HUES64 (cell line): ENCODE measurements at regions not wholly inside any gene's neighbourhood (a gene's known extent, or its start where the extent isn't known, plus 50 kb on each side); places are given as distances from the start of the nearest gene placed in this dataset.

Experiments used
- H3K27ac ChIP-seq: 2 replicates; pipeline ENCODE4 v1.7.0; 2013; ENCODE audit warnings: low read depth, low read length, inconsistent platforms
- H3K27me3 ChIP-seq: 2 replicates; pipeline ENCODE4 v1.6.1; 2013; ENCODE audit warnings: mild to moderate bottlenecking, low read length; ENCODE audit not compliant: insufficient read depth
- H3K36me3 ChIP-seq: 2 replicates; pipeline ENCODE4 v1.6.1; 2013; ENCODE audit warnings: mild to moderate bottlenecking, low read length; ENCODE audit not compliant: insufficient read depth
- H3K4me1 ChIP-seq: 2 replicates; pipeline ENCODE4 v1.6.1; 2013; ENCODE audit warnings: mild to moderate bottlenecking, low read length, moderate library complexity; ENCODE audit not compliant: insufficient read depth
- H3K4me3 ChIP-seq: 2 replicates; pipeline ENCODE4 v1.5.1; 2013; ENCODE audit warnings: mild to moderate bottlenecking, low read length, moderate library complexity
- H3K9ac ChIP-seq: 2 replicates; pipeline ENCODE4 v1.6.1; 2013; ENCODE audit warnings: mild to moderate bottlenecking, low read depth, low read length
- H3K9me3 ChIP-seq: 2 replicates; pipeline ENCODE4 v1.6.1; 2013; ENCODE audit warnings: low read depth, low read length; ENCODE audit not compliant: insufficient read depth
- whole genome bisulfite sequencing: fragments of 150-250, 120-280 bp; methylation state at CpG from one replicate; pipeline ENCODE4 v1.1.7; 2013; ENCODE audit warnings: missing lambda C conversion rate; 5-methylcytosine and 5-hydroxymethylcytosine counted together

DNA sequence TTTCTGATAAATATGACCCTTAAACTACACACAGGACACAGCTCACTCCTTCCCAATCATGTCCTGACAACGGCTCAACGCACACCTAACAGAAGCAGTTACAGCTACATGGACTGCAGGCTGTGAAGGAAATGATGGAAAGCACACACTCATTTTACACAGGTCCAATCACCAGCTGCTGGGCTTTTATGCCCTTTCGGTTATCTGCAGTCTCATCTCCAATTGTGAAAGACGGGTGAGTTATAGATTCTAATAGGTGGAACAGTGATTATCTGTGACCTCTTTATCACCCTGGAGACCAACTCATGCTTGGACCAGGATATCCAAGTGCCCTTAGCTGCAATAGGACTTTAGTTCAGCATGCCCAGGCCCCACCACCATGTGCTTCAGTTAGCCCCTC lies 110.4 kb upstream of the CREB1 start:
- Histone ChIP-seq H3K9ac (no peak overlapping the region), H3K27me3 (no peaks in the 10 kb centered on the region), H3K27ac (no peak overlapping the region), H3K9me3 (no peaks in the 10 kb centered on the region), H3K4me1 (peaks cover 27% of the 10 kb centered on the region; the same call in 1 of the 2 replicates), H3K4me3 (no peak overlapping the region), H3K36me3 (no peaks in the 10 kb centered on the region)
- 96% methylated on average over 4 of the region's 4 CpGs for WGBS

DNA sequence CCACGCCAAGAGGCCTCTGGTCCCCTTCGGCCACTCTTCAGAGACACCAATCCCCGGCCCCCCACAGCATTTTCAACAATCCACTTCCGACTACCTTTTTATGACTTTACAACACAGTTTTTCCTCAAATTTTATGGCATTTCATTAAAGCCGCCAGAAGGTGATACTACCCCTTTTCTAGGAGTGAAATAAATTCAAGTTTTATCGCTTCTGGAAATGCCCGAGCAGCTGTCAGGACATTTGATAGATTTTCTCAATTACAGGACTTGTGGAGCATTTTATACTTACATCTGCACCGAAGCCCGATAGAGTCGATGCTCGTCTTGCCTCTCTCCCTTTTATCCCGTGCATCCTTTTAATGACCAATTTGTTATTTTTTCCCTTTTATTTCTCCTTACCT lies 108.1 kb upstream of the CREB1 start:
- Histone ChIP-seq H3K9me3 (no peaks in the 10 kb centered on the region), H3K36me3 (no peaks in the 10 kb centered on the region), H3K9ac (no peak overlapping the region), H3K27me3 (no peaks in the 10 kb centered on the region), H3K4me1 (peaks cover 20% of the 10 kb centered on the region; the same call in 1 of the 2 replicates), H3K4me3 (no peak overlapping the region), H3K27ac (no peak overlapping the region)
- WGBS = 91% methylated on average over 12 of the region's 12 CpGs

DNA sequence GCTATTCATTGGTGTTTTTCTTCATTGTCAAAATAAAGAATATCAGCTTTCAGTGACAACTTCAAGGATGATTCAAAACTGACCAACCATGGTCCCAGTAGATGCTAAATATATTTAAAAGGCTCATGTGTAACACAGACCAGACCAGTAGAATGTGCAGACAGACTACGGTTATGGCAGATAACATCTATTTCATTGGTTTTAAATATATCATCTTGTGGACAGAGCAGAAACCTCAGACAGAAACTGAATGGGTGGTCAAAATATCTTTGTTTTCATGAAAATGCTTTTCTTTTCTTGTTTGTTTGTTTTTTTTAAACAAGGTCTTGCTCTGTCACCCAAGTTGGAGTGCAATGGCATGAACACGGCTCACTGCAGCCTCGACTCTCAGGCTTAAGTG lies 107.4 kb upstream of the CREB1 start:
- H3K9ac ChIP-seq = no peak overlapping the region
- 100% methylated on average over 3 of the region's 3 CpGs for WGBS
- H3K27ac ChIP-seq = no peak overlapping the region

DNA sequence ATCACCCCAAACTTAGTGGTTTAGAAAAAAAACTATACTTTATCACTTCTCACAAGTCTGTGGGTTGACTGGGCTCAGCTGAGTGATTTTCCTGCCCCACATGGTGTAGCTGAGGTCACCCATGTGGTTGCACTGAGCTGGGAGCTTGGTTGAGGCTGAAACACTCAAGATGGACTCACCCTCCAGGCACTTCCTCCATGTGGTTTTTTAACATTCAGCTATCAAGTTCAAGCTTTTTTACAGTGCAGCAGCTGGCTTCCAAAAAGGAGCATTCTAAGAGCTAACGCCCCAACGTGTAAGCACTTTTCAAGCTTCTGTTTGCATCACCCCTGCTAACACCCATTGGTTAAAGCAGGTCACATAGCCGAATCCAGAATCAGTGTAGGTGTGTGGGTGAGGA lies 105.9 kb upstream of the CREB1 start:
- 90% methylated on average over 3 of the region's 3 CpGs for WGBS
- no peak overlapping the region for H3K27ac ChIP-seq
- H3K27me3 ChIP-seq = no peaks in the 10 kb centered on the region
- H3K36me3 ChIP-seq = no peaks in the 10 kb centered on the region
- H3K9me3 ChIP-seq = no peaks in the 10 kb centered on the region
- H3K4me1 ChIP-seq = peaks cover 12% of the 10 kb centered on the region; the same call in 1 of the 2 replicates
- H3K9ac ChIP-seq = no peak overlapping the region
- no peak overlapping the region for H3K4me3 ChIP-seq

More for the DNA sequence above, 107.4 kb upstream of the CREB1 start:
- H3K27me3 ChIP-seq = no peaks in the 10 kb centered on the region
- peaks cover 14% of the 10 kb centered on the region; the same call in 1 of the 2 replicates for H3K4me1 ChIP-seq
- H3K36me3 ChIP-seq = no peaks in the 10 kb centered on the region
- H3K4me3 ChIP-seq = no peak overlapping the region
- no peaks in the 10 kb centered on the region for H3K9me3 ChIP-seq

DNA sequence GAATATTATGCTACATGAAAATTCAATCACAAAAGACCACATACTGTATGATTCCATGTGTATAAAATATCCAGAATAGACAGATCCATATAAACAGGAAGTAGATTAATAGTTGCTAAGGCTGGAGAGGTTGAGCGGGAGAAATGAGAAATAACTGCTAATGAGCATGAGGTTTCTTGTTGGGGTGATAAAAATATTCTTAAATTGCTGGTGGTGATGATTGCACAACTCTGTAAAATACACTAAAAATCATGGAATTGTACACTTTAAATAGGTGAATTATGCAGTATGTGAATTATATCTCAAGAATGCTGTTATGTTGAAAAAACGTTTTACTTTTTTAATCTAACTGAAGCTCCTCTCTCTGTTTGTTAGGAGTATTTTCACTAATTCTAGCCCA lies 101.8 kb upstream of the CREB1 start:
- Histone ChIP-seq H3K9ac (no peak overlapping the region), H3K4me3 (no peak overlapping the region), H3K27me3 (no peaks in the 10 kb centered on the region), H3K9me3 (no peaks in the 10 kb centered on the region), H3K4me1 (no peaks in the 10 kb centered on the region), H3K27ac (no peak overlapping the region), H3K36me3 (no peaks in the 10 kb centered on the region)
- 76% methylated on average over 2 of the region's 2 CpGs for WGBS

DNA sequence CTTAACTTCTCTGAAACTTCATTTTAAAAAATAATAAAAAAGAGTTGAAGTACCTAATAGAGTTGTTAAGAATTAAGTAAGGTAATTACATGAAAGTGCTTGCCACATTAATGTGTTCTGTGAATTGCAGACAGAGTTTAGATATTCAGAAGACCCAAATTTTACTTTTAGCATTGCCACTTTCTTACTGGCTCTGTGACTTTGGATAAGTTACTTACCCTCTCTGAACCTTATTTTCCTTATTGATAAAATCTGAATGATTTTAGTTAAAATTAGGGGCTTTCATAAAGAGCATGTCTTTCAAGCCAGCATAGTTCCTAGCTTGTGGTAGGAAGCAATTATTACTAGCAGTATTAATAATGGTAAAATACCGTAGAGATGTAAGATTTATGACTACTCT lies 101.2 kb upstream of the CREB1 start:
- H3K36me3 ChIP-seq = no peaks in the 10 kb centered on the region
- no CpG with 5 or more reads among the region's 1 CpG for WGBS
- H3K4me3 ChIP-seq = no peak overlapping the region
- no peaks in the 10 kb centered on the region for H3K27me3 ChIP-seq
- no peaks in the 10 kb centered on the region for H3K4me1 ChIP-seq
- no peaks in the 10 kb centered on the region for H3K9me3 ChIP-seq
- no peak overlapping the region for H3K9ac ChIP-seq
- no peak overlapping the region for H3K27ac ChIP-seq

DNA sequence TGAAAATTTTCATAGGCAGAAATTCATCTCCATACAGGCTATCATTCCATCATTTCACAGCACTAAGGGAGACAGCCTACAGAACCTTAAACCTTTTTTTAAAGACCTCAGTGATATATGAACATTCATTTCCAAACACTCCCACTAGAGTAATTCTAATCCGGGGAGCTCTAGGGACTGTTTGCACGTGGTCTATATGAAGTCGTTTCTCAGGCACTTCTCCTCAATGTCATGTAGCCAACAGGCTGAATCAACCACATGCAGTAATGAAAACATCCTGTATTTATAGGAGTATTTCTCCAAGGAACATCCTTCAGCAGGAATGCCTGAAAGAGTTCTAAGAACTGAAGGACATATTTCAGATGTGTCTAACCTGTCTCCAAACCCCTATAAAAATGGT lies 97.3 kb upstream of the CREB1 start:
- H3K4me1 ChIP-seq = no peaks in the 10 kb centered on the region
- H3K27ac ChIP-seq = no peak overlapping the region
- H3K9me3 ChIP-seq = no peaks in the 10 kb centered on the region
- H3K27me3 ChIP-seq = no peaks in the 10 kb centered on the region
- WGBS = 94% methylated on average over 3 of the region's 3 CpGs
- no peaks in the 10 kb centered on the region for H3K36me3 ChIP-seq
- H3K9ac ChIP-seq = no peak overlapping the region
- no peak overlapping the region for H3K4me3 ChIP-seq

DNA sequence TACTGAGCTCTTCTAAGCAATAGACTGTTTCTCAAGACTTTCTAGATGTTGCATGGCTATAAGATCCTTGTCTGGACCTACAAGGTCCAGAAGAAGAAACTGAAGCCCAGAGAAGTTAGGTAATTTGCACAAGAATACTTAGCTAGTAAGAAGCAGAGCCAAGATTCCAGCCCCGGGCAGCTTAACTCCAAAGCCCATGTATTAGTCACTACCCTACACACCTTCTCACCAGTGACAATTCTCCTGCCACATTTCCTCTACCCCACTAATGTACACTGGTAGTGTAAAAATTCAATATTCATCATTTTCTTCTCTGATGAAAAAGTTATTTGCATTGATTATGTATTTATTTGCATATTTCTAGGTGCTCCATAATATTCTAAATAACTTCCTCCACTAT lies 95.5 kb upstream of the CREB1 start:
- Histone ChIP-seq H3K4me3 (no peak overlapping the region), H3K36me3 (no peaks in the 10 kb centered on the region), H3K9ac (no peak overlapping the region), H3K9me3 (no peaks in the 10 kb centered on the region), H3K4me1 (no peaks in the 10 kb centered on the region), H3K27ac (no peak overlapping the region), H3K27me3 (no peaks in the 10 kb centered on the region)
- 100% methylated on average over 1 of the region's 1 CpG for WGBS

DNA sequence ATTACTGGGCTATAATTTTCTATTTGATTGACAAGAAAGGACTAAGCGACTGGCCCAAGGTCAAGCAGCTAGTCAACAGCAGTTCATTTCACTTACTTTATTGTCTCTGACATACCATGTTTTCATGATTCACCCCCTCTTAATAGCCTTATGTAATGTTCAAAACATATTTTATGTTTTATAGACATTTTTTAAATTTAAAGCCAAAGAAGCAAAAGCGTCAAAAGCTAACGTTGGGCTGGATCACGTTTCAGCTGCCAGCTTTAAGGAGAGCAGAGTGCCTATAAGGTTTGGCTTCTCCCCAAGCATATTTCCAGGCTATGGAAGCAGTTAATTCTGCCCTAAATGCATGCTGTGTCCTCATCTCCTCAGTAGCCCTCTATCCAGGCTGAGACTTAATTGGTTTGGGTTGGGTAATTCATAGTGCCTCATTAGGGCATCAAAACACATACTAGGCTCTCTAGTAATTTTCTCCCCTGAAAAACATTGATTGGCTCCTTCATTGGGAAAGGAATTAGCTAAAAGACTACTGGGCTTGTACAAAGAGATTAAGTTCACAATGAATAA lies 94.8 kb upstream of the CREB1 start:
- Histone ChIP-seq H3K27me3 (no peaks in the 10 kb centered on the region), H3K4me1 (no peaks in the 10 kb centered on the region), H3K9me3 (no peaks in the 10 kb centered on the region), H3K36me3 (no peaks in the 10 kb centered on the region), H3K4me3 (no peak overlapping the region), H3K27ac (no peak overlapping the region), H3K9ac (no peak overlapping the region)
- 96% methylated on average over 4 of the region's 4 CpGs for WGBS

DNA sequence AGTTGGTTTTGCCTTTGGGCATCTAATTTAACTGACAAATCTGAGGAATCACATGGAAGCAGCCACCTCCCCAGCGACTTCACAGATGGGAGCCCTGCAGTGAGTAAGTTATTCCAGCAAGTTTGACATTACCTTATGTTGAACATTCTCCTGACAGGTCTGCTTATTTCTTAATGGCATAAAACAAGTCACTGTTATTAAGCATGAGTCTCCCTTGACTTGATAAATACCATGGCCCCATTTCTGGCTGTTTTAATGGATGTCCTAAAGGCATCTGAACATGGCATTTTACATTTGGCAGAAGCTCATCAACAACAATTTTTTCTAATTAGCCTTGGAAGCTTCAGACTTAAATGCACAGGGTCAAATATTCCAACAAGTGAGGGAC lies 92.6 kb upstream of the CREB1 start:
- H3K9ac ChIP-seq = no peak overlapping the region
- H3K4me1 ChIP-seq = no peaks in the 10 kb centered on the region
- WGBS = 83% methylated on average over 1 of the region's 1 CpG
- H3K4me3 ChIP-seq = no peak overlapping the region
- no peaks in the 10 kb centered on the region for H3K9me3 ChIP-seq
- H3K27me3 ChIP-seq = no peaks in the 10 kb centered on the region
- no peaks in the 10 kb centered on the region for H3K36me3 ChIP-seq
- no peak overlapping the region for H3K27ac ChIP-seq

DNA sequence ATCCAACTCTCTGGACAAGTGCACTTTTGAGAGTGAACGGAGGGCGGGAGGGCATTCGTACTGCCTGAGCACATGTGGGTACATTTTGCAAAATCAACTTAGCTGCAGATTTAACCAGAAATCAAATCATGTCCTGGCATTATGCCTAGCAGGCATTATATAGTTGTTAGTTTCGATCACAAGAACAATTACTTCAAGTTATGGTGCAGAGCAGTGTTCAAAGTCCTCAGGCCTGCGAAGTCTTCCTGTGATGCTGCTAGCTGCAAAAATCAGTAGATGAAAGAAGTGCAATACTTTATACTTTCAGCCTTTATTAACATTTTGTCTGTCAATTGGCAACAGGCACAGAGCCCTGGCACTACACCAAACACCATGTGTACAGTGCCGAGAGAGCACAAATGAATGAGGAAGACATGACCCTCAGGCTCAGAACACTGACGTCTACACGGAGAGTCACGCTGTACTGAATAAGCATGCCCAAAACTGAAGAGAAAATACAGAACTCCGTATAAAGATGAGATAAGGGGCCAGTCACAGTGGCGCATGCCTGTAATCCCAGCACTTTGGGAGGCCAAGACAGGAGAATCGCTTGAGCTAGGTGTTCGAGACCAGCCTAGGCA lies 92.1 kb upstream of the CREB1 start:
- H3K9ac ChIP-seq = no peak overlapping the region
- H3K4me3 ChIP-seq = no peak overlapping the region
- WGBS = 96% methylated on average over 13 of the region's 13 CpGs
- no peak overlapping the region for H3K27ac ChIP-seq
- H3K9me3 ChIP-seq = no peaks in the 10 kb centered on the region
- no peaks in the 10 kb centered on the region for H3K27me3 ChIP-seq
- no peaks in the 10 kb centered on the region for H3K36me3 ChIP-seq
- no peaks in the 10 kb centered on the region for H3K4me1 ChIP-seq
